ENCODE measurements at regions not wholly inside any gene's neighbourhood (a gene's known extent, or its start where the extent isn't known, plus 50 kb on each side); places are given as distances from the start of the nearest gene placed in this dataset.

- no peak for DNase-seq (ENCODE audit: low read depth in 2 of 3, low spot score in 2 of 3)
These were observed 92.5 kb downstream of the KLF6 start for GRCh38 chr10:3692387-3692999.

- DNase-seq (ENCODE audit: low read depth in 2 of 3, low spot score in 2 of 3), result no peak
These were observed 93.5 kb downstream of the KLF6 start for GRCh38 chr10:3691482-3691881.

- no peak for DNase-seq (ENCODE audit: low read depth in 2 of 3, low spot score in 2 of 3)
These were observed 95.0 kb downstream of the KLF6 start for GRCh38 chr10:3689871-3690510.

GRCh38 chr10:3687510-3688081, 97.4 kb downstream of the KLF6 start:
- no peak for DNase-seq (ENCODE audit: low read depth in 2 of 3, low spot score in 2 of 3)

- DNase-seq (ENCODE audit: low read depth in 2 of 3, low spot score in 2 of 3), result no peak
These were observed 99.6 kb downstream of the KLF6 start for GRCh38 chr10:3685384-3685783.

GRCh38 chr10:3684891-3685290, 100.1 kb downstream of the KLF6 start:
- DNase-seq (ENCODE audit: low read depth in 2 of 3, low spot score in 2 of 3), result no peak

- DNase-seq (ENCODE audit: low read depth in 2 of 3, low spot score in 2 of 3), result no peak
These were observed 101.4 kb downstream of the KLF6 start for GRCh38 chr10:3683560-3683959.

GRCh38 chr10:3682745-3683144, 102.3 kb downstream of the KLF6 start:
- DNase-seq (ENCODE audit: low read depth in 2 of 3, low spot score in 2 of 3), result no peak

GRCh38 chr10:3681642-3682554, 103.1 kb downstream of the KLF6 start:
- no peak for DNase-seq (ENCODE audit: low read depth in 2 of 3, low spot score in 2 of 3)

- DNase-seq (ENCODE audit: low read depth in 2 of 3, low spot score in 2 of 3), result no peak
These were observed 104.9 kb downstream of the KLF6 start for GRCh38 chr10:3679950-3680629.

- DNase-seq (ENCODE audit: low read depth in 2 of 3, low spot score in 2 of 3), result no peak
These were observed 106.3 kb downstream of the KLF6 start for GRCh38 chr10:3678629-3679227.

- DNase-seq (ENCODE audit: low read depth in 2 of 3, low spot score in 2 of 3), result no peak
These were observed 108.4 kb downstream of the KLF6 start for GRCh38 chr10:3676564-3676963.

GRCh38 chr10:3672220-3672619, 112.8 kb downstream of the KLF6 start:
- no peak for DNase-seq (ENCODE audit: low read depth in 2 of 3, low spot score in 2 of 3)

- no peak for DNase-seq (ENCODE audit: low read depth in 2 of 3, low spot score in 2 of 3)
These were observed 113.5 kb downstream of the KLF6 start for GRCh38 chr10:3671386-3671955.

- no peak for DNase-seq (ENCODE audit: low read depth in 2 of 3, low spot score in 2 of 3)
These were observed 116.1 kb downstream of the KLF6 start for GRCh38 chr10:3668966-3669330.

GRCh38 chr10:3668276-3668965, 116.6 kb downstream of the KLF6 start:
- peak in 1 of 3 experiments; percentile 13 for DNase-seq (ENCODE audit: low read depth in 2 of 3, low spot score in 2 of 3)

- DNase-seq (ENCODE audit: low read depth in 2 of 3, low spot score in 2 of 3), result no peak
These were observed 118.3 kb downstream of the KLF6 start for GRCh38 chr10:3666525-3667302.

GRCh38 chr10:3665316-3665908, 119.6 kb downstream of the KLF6 start:
- no peak for DNase-seq (ENCODE audit: low read depth in 2 of 3, low spot score in 2 of 3)

- no peak for DNase-seq (ENCODE audit: low read depth in 2 of 3, low spot score in 2 of 3)
These were observed 122.2 kb downstream of the KLF6 start for GRCh38 chr10:3662775-3663174.

Data from activated CD8-positive, alpha-beta memory T cell treated with anti-CD3 and anti-CD28 coated beads for 48 hours (primary cell).